H1 (cell line): ENCODE measurements at regions not wholly inside any gene's neighbourhood (a gene's known extent, or its start where the extent isn't known, plus 50 kb on each side); places are given as distances from the start of the nearest gene placed in this dataset.

Experiments used
- CTCF ChIP-seq, 3 experiments: IDR thresholded peaks; 1 replicate in 2 of 3; 2 replicates in 1 of 3; pipeline versions ENCODE4 v1.5.1 to v1.6.1; 2011; ENCODE audit warnings: low read length in 3 of 3, mild to moderate bottlenecking in 3 of 3, inconsistent platforms in 2 of 3, low read depth in 1 of 3, moderate library complexity in 1 of 3; ENCODE audit not compliant: insufficient read depth in 1 of 3; ENCODE audit errors: control extremely low read depth in 1 of 3
- HDAC6 ChIP-seq: IDR thresholded peaks from one replicate; pipeline ENCODE4 v1.7.1; 2012; ENCODE audit warnings: low read depth, mild to moderate bottlenecking, inconsistent platforms, low read length, moderate library complexity
- SAP30 ChIP-seq: fragments of 300-600 bp; sonication (generic); IDR thresholded peaks from 2 replicates; pipeline ENCODE4 v1.7.1; 2012; ENCODE audit warnings: low read length, moderate library complexity, mild to moderate bottlenecking, inconsistent platforms; ENCODE audit not compliant: insufficient read depth, insufficient replicate concordance
- SP1 ChIP-seq: IDR thresholded peaks from 2 replicates; pipeline ENCODE4 v1.6.1; 2011; ENCODE audit warnings: low read depth, low read length
- TAF1 ChIP-seq: IDR thresholded peaks from 2 replicates; pipeline ENCODE4 v1.6.1; 2011; ENCODE audit warnings: mild to moderate bottlenecking, low read depth, low read length
- USF2 ChIP-seq: IDR thresholded peaks from 2 replicates; pipeline ENCODE4 v1.6.1; 2011; ENCODE audit warnings: low read length, improper control_type of control experiment

- TF ChIP-seq USF2 (no peak), HDAC6 (no peak), SP1 (no peak), CTCF (IDR thresholded peaks at IDR 0.05; ENCODE audit: control extremely low read depth in 1 of 3, insufficient read depth in 1 of 3, low read depth in 1 of 3, low read length in 3 of 3) (no peak), TAF1 (no peak), SAP30 (no peak)
These were observed 71.7 kb downstream of the CMAS start (continued) for GRCh38 chr12:22117563-22118237.
